ENCODE measurements at regions not wholly inside any gene's neighbourhood (a gene's known extent, or its start where the extent isn't known, plus 50 kb on each side); places are given as distances from the start of the nearest gene placed in this dataset.

- DNase-seq (ENCODE audit: low read depth in 1 of 2, low spot score in 1 of 2) = no peak
- H3K4me3 ChIP-seq (replicated peaks; ENCODE audit: insufficient read depth, low read length) = no peak overlapping the region
- TF ChIP-seq REST (IDR thresholded peaks at IDR 0.05; ENCODE audit: insufficient replicate concordance, low read depth) = no peak
- TF ChIP-seq GABPA (IDR thresholded peaks at IDR 0.05; ENCODE audit: low read depth) = no peak
- no peak for TF ChIP-seq POLR2AphosphoS5 (IDR thresholded peaks at IDR 0.05; ENCODE audit: low read depth)
- no peak for TF ChIP-seq SPI1 (IDR thresholded peaks at IDR 0.05; ENCODE audit: borderline replicate concordance, low read depth)
- TF ChIP-seq, protein P1, sequence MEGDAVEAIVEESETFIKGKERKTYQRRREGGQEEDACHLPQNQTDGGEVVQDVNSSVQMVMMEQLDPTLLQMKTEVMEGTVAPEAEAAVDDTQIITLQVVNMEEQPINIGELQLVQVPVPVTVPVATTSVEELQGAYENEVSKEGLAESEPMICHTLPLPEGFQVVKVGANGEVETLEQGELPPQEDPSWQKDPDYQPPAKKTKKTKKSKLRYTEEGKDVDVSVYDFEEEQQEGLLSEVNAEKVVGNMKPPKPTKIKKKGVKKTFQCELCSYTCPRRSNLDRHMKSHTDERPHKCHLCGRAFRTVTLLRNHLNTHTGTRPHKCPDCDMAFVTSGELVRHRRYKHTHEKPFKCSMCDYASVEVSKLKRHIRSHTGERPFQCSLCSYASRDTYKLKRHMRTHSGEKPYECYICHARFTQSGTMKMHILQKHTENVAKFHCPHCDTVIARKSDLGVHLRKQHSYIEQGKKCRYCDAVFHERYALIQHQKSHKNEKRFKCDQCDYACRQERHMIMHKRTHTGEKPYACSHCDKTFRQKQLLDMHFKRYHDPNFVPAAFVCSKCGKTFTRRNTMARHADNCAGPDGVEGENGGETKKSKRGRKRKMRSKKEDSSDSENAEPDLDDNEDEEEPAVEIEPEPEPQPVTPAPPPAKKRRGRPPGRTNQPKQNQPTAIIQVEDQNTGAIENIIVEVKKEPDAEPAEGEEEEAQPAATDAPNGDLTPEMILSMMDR (IDR thresholded peaks at IDR 0.05; ENCODE audit: insufficient read depth, low read length) = no peak
- no peak overlapping the region for H3K27ac ChIP-seq (replicated peaks)
- no peaks in the 10 kb centered on the region for H3K27me3 ChIP-seq (ENCODE audit: insufficient read depth, poor library complexity, severe bottlenecking)
These were observed 339.0 kb upstream of the B3GALT2 start for GRCh38 chr1:193525411-193525810.

DNA sequence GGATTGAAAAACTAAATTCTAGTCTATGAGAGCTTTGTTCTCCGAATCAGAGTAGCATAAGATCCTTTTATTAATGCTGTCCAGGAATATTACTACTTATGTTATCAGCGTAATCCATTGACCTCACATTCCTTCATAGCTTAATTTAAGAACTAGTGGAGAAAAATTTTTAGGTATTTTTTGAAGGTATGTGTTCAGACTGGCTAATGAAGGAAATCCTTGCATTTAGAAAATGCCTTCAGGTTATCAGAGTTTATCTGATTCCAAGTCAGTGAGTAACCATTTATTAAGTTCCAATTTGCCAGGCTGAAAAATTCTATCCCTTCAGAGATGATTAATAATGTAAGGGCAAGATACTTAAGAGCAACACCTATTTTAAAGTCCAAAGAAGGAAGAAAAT is 338.2 kb upstream of the B3GALT2 start:
- Histone ChIP-seq H3K27me3 (ENCODE audit: insufficient read depth, poor library complexity, severe bottlenecking) (no peaks in the 10 kb centered on the region), H3K27ac (replicated peaks) (no peak overlapping the region), H3K4me3 (replicated peaks; ENCODE audit: insufficient read depth, low read length) (no peak overlapping the region)
- DNase-seq (ENCODE audit: low read depth in 1 of 2, low spot score in 1 of 2) = no peak
- TF ChIP-seq POLR2AphosphoS5 (IDR thresholded peaks at IDR 0.05; ENCODE audit: low read depth) (no peak), SPI1 (IDR thresholded peaks at IDR 0.05; ENCODE audit: borderline replicate concordance, low read depth) (no peak), GABPA (IDR thresholded peaks at IDR 0.05; ENCODE audit: low read depth) (no peak), REST (IDR thresholded peaks at IDR 0.05; ENCODE audit: insufficient replicate concordance, low read depth) (no peak)
- TF ChIP-seq, protein P1 (IDR thresholded peaks at IDR 0.05; ENCODE audit: insufficient read depth, low read length) = no peak

GRCh38 chr1:193524021-193524420 is 337.6 kb upstream of the B3GALT2 start:
- Histone ChIP-seq H3K4me3 (replicated peaks; ENCODE audit: insufficient read depth, low read length) (no peak overlapping the region), H3K27ac (replicated peaks) (no peak overlapping the region), H3K27me3 (ENCODE audit: insufficient read depth, poor library complexity, severe bottlenecking) (no peaks in the 10 kb centered on the region)
- TF ChIP-seq REST (IDR thresholded peaks at IDR 0.05; ENCODE audit: insufficient replicate concordance, low read depth) (no peak), SPI1 (IDR thresholded peaks at IDR 0.05; ENCODE audit: borderline replicate concordance, low read depth) (no peak)
- TF ChIP-seq, protein P1 (IDR thresholded peaks at IDR 0.05; ENCODE audit: insufficient read depth, low read length) = no peak
- no peak for DNase-seq (ENCODE audit: low read depth in 1 of 2, low spot score in 1 of 2)

Measured in HL-60 (cell line).